ENCODE measurements at regions not wholly inside any gene's neighbourhood (a gene's known extent, or its start where the extent isn't known, plus 50 kb on each side); places are given as distances from the start of the nearest gene placed in this dataset.

DNA sequence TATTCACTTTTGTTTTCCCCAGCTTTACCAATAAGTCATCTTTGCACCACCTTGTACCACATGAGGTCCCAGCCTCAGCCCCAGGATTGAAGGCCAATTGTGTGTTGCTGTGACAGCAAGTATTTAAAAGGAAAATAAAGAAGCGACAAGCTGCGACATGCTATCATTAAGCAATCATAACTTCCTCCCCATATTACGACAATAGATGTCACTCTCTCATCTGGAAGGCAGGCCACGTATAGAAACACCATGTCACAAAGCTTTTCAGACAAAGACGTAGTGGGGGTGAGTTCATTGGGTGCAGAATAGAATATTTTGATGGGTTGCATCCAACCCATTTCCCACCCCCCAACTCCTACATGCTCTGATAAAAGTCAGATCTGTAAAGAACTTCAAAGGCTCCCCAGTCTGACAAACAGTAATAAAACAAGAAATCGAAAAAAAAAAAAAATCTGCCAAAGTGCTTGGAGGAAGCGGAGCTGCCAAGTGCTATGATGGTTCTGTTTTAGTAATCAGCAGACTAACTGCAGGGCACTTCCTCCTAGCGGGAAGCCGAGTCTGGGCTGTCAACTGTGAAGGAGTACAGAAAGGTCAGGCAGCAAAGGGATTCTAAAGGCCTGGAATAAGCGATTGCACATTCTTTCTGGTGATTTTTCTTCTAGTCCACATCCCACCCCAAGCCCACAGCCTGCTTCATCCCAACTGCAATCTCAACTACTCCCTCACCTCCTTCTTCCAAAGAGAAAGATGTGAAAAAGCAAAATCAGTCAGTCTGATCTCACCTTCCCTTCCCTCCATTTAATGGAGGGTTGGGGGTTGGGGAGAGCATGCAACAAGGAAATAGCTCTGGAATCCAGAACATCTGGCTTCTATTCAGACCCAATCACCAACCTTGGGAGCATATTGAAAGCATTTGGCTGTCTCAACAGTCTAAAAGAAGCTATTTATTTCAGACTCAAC, 131.4 kb upstream of the UBASH3B start:
- peak in 2 of 56 donors; percentile 2 to 5 for DNase-seq

DNA sequence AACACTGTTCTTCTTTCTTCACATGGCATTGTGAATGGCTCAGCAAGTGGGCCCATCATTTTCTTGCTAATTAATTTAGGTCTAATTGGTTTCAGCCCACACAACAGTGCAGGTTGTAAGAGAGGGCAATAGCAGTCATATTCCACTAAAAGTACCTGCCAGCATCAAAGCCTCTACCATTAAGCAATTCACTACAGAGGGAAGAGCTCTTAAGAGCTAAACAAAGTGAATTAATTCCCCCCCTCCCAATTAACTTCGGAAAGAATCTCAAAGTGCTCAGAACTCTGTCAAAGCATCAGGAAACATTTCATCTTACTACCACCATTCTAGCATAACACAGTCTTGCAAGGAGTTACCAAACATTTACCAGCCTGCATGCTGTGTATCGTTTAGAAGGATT, 133.9 kb upstream of the UBASH3B start:
- no peak for DNase-seq

- no peak for DNase-seq
Measured at GRCh38 chr11:122517403-122518379, 137.8 kb upstream of the UBASH3B start.

GRCh38 chr11:122516686-122517085, 138.8 kb upstream of the UBASH3B start:
- DNase-seq: no peak

DNA sequence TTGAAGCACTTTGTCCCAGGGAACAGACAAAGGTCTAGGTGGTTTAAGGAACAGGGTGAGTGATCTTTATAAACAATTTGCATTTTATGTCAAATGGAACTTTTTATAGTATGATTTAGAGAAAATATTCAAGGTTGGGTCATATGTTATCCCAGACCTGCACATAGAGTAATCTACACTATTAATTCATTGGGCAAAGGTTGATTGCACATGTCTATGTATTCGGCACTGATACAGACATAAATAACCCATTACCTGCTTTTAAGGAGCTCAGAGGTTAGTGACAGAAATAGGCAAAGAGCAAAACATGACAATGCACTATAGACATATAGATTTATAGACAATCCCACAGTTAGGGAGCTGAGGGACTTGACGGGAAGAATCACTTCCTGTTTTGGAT, 141.5 kb upstream of the UBASH3B start:
- no peak for DNase-seq

GRCh38 chr11:122513328-122513727, 142.2 kb upstream of the UBASH3B start:
- DNase-seq: no peak

DNA sequence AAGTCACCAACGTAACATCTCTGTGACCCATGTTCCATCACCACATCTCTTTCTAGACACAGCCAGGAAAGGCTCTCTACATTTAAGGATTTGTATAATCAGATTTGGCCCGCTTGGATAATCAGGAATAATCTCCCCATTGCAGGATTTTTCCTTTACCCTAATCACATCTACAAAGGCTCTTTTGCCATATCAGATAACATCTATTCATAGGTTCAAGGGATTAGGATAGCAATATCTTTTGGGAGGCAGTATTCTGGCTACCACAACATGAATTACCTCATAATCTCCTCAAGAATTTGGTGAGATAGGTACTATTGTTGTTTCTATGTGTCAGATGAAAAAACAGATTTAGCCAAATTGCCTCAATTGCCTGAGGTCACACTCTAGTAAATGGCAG, 142.8 kb upstream of the UBASH3B start:
- DNase-seq: no peak

DNA sequence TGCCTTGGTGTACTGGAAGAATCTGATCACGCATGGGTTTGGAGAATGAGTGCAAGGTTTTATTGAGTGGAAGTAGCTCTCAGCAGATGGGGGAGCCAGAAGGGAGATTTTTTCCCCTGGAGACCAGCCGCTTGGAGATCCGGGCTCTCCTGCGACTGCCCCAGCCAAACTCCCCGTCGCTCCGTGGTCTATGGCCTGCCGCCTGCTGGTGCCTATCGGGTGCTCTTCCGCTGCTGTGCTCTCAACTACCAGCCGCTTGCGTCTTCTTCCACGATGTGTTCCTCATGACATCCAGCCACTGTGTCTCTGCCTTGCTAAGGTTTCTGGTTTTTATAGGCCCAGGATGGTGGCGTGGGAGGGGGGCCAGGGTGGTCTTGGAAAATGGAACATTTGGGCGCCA, 145.6 kb upstream of the UBASH3B start:
- no peak for DNase-seq

DNA sequence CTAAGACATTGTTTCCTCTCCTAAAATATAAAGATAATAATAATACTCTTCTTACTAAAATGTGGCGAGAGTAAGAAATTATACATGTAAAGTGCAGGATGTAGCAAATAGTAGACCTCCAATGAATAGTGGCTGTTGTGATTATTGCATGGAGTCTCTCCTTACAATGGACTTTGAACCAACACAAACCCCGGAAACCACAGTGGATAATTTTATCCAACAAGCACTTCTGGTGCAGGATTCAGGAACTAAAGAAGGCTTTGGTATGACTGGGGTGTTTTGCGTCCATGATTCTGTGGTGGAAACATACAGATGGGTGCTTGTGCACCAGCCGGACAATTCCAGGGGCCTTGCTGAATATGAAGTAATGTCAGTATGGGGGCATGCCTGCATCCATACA, 146.4 kb upstream of the UBASH3B start:
- no peak for DNase-seq

DNA sequence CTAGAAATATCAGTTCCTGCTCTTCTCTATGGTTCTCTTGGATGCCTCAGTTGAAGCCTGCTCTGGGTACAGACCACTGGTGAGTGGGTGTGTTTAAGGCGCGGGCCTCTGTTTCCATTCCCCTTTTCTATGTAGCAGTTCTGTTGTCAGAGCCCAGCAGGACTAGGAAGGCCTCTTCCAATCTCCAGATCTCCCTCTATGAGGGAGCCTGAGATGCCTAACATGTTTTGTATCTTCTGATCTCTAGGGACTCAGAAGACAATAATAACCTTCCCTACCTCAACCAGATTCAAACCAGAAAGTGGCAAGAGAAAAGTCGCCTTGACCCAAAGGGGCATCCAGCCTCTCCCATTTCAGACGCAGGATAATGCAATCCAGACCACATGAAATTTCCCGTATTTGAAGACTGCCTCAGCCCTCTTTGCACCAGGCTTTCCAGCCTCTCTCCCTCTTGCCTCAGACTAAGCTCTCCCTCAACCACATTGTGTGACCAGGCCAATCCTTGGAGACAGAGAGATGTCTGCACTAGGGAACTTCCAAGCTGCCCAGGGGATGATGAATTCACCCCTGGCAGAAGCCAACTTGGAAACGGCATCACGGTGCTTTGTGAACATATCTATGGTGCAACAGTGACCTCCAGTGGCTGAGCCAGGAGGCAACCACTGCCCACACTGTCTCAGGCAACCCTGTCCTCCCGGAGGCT, 150.1 kb upstream of the UBASH3B start:
- DNase-seq: peak; percentile 3 to 92 (median 70)

GRCh38 chr11:122494221-122494620, 161.3 kb upstream of the UBASH3B start:
- DNase-seq: no peak

DNA sequence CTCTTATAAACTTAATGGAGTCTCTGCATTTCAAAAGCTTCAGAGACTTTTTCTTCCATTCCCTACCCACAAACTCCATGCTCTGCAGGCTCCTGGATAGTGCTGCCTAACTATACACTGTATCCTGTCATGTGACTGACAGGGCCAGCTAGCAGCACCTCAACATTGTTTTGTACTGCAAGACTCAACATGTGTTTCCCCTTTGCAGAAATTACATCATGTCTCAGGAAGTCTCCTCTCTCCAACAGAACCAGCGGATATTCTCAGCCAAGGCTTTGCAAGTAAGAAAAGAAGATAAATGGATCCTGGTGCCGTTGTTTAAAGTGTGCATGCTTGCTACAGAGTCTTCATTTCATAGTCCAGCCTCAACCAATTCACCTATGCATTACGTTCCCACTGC, 164.0 kb upstream of the UBASH3B start:
- DNase-seq: peak in 1 of 56 donors; percentile 6

DNA sequence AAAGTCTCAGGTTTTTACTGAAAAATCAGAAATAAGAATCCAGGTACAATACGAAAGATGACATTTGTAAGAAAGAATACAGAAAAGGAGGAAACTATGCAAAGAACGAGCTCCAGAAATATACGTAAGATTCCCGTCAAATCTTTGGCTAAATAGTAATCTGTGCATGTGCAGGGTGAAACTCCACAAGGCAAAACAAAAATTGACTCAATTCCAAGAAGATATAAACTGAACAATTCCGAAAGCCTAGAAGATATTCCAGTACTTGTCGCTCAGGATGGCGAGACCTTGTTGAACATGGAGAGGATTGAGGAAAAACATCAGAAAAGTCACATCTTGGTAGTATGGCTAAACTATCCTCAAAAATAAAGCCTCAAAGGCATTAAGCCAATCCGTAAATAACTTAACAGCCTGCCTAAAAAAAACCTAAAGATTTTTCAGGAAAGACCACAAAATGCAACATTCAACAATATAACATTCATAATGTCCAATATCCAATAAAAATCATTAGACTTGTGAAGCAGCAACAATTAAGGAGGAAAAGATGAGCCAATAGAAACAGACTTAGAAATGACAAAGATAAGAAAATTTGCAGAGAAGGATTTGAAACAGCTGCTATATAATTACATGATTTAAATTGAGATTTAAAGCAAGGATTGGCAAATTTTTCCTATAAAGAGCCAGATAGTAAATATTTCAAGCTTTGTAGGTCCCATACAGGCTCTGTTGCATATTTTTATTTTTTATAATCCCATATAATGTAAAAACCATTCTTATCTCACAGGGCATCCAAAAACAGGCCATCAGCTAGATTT, 166.4 kb upstream of the UBASH3B start:
- no peak for DNase-seq

- DNase-seq: no peak
Measured at GRCh38 chr11:122487669-122488068, 167.9 kb upstream of the UBASH3B start.

DNA sequence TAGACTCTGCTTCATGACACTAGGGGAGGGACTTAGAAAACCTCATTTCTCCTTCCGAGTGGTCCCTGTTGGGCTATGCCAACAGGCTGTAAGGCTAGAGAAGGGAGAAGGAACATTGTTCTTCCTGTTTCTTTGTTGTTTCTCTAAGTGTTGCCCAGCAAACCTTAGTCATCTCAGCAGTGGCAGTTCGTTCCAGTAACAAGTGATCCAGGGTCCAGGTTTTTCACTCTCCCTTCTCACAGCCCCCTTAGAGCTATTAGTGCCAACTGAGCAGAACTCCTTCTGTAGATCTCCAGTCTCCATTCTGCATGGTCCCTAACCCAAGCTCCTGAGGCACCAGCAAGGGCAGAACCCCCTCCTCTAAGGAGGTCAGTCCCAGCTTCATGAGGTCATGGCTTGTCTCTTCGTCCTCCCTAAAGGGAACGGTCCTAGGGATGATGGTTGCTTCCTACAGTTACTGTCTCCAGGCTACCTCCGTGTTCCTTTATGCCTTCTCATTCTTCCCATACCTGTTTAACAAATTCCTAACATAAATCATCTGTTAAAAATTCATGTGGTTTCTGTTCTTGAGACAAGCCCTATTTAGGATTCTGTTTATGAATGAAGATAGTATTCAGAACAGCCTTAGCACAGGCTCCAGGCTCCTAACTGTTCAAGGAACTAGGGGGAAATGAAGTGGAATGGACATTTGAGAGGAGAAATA, 168.6 kb upstream of the UBASH3B start:
- DNase-seq: no peak

DNA sequence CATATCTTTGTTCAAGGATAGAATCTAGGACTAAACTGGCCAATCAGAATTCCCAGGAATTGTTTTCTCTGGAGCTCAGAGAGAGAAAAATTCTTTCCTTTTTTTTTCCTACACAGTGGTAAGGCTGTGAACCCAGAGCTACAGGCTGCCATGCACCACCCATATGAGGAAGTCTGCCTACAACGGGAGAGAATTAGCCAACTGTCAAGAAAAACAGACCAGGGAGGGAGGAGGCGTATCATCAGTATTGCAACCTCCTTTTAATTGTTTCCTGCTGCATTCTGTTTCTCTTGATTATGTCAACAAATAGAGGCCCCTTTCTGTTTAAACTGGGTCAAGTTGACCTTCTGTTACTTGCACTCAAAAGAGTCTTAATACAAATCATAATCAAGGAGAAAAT, 176.5 kb upstream of the UBASH3B start:
- DNase-seq: no peak

GRCh38 chr11:122468965-122469364, 186.6 kb upstream of the UBASH3B start:
- no peak for DNase-seq

GRCh38 chr11:122463530-122463929, 192.0 kb upstream of the UBASH3B start:
- DNase-seq: no peak

DNA sequence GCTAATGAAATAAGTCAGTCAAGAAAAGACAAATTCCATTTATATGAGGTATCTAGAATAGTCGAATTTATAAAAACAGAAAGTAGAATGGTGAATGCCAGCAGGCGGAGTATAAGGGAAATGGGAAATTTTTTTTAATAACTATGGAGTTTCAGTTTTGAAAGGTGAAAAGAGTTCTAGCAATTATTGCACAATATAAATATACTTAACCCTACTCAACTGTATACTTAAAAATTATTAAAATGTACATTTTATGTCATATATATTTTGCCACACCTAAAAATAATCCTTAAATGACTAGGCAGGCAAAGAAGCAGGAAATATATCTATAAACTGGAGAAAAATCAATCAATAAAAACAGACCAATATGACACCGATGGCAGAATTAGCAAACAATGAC, 196.5 kb upstream of the UBASH3B start:
- no peak for DNase-seq

DNA sequence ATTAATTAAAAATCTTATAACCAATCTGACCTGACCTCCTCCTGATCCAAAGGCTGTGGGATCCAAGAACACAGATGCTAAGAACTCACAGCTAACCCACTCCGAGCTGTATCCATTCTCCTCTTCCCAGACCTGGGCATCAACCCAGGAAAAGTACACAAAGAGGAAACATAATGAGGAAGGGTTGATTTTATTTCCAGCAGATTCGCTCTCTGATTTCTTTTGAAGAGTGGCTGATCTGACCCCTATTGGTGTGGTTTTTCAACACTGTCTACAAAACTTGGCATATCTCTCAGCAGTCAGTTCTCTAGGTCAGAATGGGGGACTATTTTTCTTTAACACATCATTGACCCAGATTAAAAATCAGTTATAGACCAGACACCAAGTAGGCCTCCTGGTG, 201.9 kb upstream of the UBASH3B start:
- peak in 6 of 56 donors; percentile 9 to 22 (median 16) for DNase-seq

Data from amygdala (tissue), 56 donors.